ENCODE measurements at regions not wholly inside any gene's neighbourhood (a gene's known extent, or its start where the extent isn't known, plus 50 kb on each side); places are given as distances from the start of the nearest gene placed in this dataset.

GRCh38 chr2:117071556-117072102, 742.9 kb upstream of the DDX18 start:
- no peaks in the 10 kb centered on the region for H3K27me3 ChIP-seq (ENCODE audit: control insufficient read depth, insufficient read depth, low read length)
- no peak overlapping the region for H3K27ac ChIP-seq (ENCODE audit: insufficient read depth, low read length, poor library complexity, severe bottlenecking)
- H3K9me3 ChIP-seq (ENCODE audit: control insufficient read depth in 2 of 2, low read length in 2 of 2), result peaks cover 0 to 8% of the 10 kb centered on the region in 2 experiments
- no peaks in the 10 kb centered on the region for H3K27me3 Mint-ChIP-seq
- H3K27ac Mint-ChIP-seq, result no peak overlapping the region
- H3K4me3 Mint-ChIP-seq, result no peak overlapping the region
- no peaks in the 10 kb centered on the region for H3K36me3 Mint-ChIP-seq
- H3K36me3 ChIP-seq (ENCODE audit: control insufficient read depth, insufficient read depth, low read length), result no peaks in the 10 kb centered on the region
- ATAC-seq (ENCODE audit: low read depth in 2 of 2), result no peak
- H3K4me3 ChIP-seq (ENCODE audit: low read depth, low read length), result no peak overlapping the region
- no peaks in the 10 kb centered on the region for H3K4me1 ChIP-seq (ENCODE audit: control insufficient read depth, insufficient read depth, low read length, poor library complexity, severe bottlenecking)
- DNase-seq, result no peak
- H3K9me3 Mint-ChIP-seq, result peaks cover 0 to 9% (median 6%) of the 10 kb centered on the region in 7 donors
- H3K4me1 Mint-ChIP-seq, result no peaks in the 10 kb centered on the region

GRCh38 chr2:117074756-117075155, 739.7 kb upstream of the DDX18 start:
- H3K4me1 Mint-ChIP-seq, result peaks cover 0 to 5% (median 0%) of the 10 kb centered on the region in 4 donors
- H3K4me3 ChIP-seq (ENCODE audit: low read depth, low read length), result no peak overlapping the region
- H3K9me3 Mint-ChIP-seq, result peaks cover 0 to 15% (median 10%) of the 10 kb centered on the region in 7 donors
- no peak overlapping the region for H3K27ac ChIP-seq (ENCODE audit: insufficient read depth, low read length, poor library complexity, severe bottlenecking)
- H3K4me3 Mint-ChIP-seq, result no peak overlapping the region
- ATAC-seq (ENCODE audit: low read depth in 2 of 2), result no peak
- no peaks in the 10 kb centered on the region for H3K4me1 ChIP-seq (ENCODE audit: control insufficient read depth, insufficient read depth, low read length, poor library complexity, severe bottlenecking)
- no peaks in the 10 kb centered on the region for H3K36me3 Mint-ChIP-seq
- no peaks in the 10 kb centered on the region for H3K27me3 ChIP-seq (ENCODE audit: control insufficient read depth, insufficient read depth, low read length)
- H3K27me3 Mint-ChIP-seq, result no peaks in the 10 kb centered on the region
- no peaks in the 10 kb centered on the region for H3K9me3 ChIP-seq (ENCODE audit: control insufficient read depth in 2 of 2, low read length in 2 of 2)
- H3K27ac Mint-ChIP-seq, result no peak overlapping the region
- no peak for DNase-seq
- no peaks in the 10 kb centered on the region for H3K36me3 ChIP-seq (ENCODE audit: control insufficient read depth, insufficient read depth, low read length)

GRCh38 chr2:117085256-117085655, 729.2 kb upstream of the DDX18 start:
- Mint-ChIP-seq H3K4me3 (no peak overlapping the region), H3K27ac (no peak overlapping the region), H3K4me1 (no peaks in the 10 kb centered on the region), H3K36me3 (no peaks in the 10 kb centered on the region), H3K9me3 (peaks cover 1 to 8% (median 4%) of the 10 kb centered on the region in 7 donors), H3K27me3 (no peaks in the 10 kb centered on the region)
- Histone ChIP-seq H3K4me3 (ENCODE audit: low read depth, low read length) (no peak overlapping the region), H3K27me3 (ENCODE audit: control insufficient read depth, insufficient read depth, low read length) (no peaks in the 10 kb centered on the region), H3K9me3 (ENCODE audit: control insufficient read depth in 2 of 2, low read length in 2 of 2) (no peaks in the 10 kb centered on the region), H3K4me1 (ENCODE audit: control insufficient read depth, insufficient read depth, low read length, poor library complexity, severe bottlenecking) (no peaks in the 10 kb centered on the region), H3K27ac (ENCODE audit: insufficient read depth, low read length, poor library complexity, severe bottlenecking) (no peak overlapping the region), H3K36me3 (ENCODE audit: control insufficient read depth, insufficient read depth, low read length) (no peaks in the 10 kb centered on the region)
- DNase-seq (no peak), ATAC-seq (ENCODE audit: low read depth in 2 of 2) (no peak)

GRCh38 chr2:117085737-117086136, 728.8 kb upstream of the DDX18 start:
- H3K27ac ChIP-seq (ENCODE audit: insufficient read depth, low read length, poor library complexity, severe bottlenecking), result no peak overlapping the region
- H3K27me3 ChIP-seq (ENCODE audit: control insufficient read depth, insufficient read depth, low read length), result no peaks in the 10 kb centered on the region
- no peaks in the 10 kb centered on the region for H3K9me3 ChIP-seq (ENCODE audit: control insufficient read depth in 2 of 2, low read length in 2 of 2)
- peaks cover 1 to 8% (median 3%) of the 10 kb centered on the region in 7 donors for H3K9me3 Mint-ChIP-seq
- H3K27ac Mint-ChIP-seq, result no peak overlapping the region
- no peaks in the 10 kb centered on the region for H3K36me3 Mint-ChIP-seq
- no peak overlapping the region for H3K4me3 Mint-ChIP-seq
- no peak for ATAC-seq (ENCODE audit: low read depth in 2 of 2)
- H3K4me3 ChIP-seq (ENCODE audit: low read depth, low read length), result no peak overlapping the region
- no peaks in the 10 kb centered on the region for H3K36me3 ChIP-seq (ENCODE audit: control insufficient read depth, insufficient read depth, low read length)
- no peaks in the 10 kb centered on the region for H3K27me3 Mint-ChIP-seq
- no peaks in the 10 kb centered on the region for H3K4me1 Mint-ChIP-seq
- no peaks in the 10 kb centered on the region for H3K4me1 ChIP-seq (ENCODE audit: control insufficient read depth, insufficient read depth, low read length, poor library complexity, severe bottlenecking)
- no peak for DNase-seq

GRCh38 chr2:117086174-117086942, 728.1 kb upstream of the DDX18 start:
- H3K27ac ChIP-seq (ENCODE audit: insufficient read depth, low read length, poor library complexity, severe bottlenecking), result no peak overlapping the region
- Mint-ChIP-seq H3K27me3 (no peaks in the 10 kb centered on the region), H3K36me3 (no peaks in the 10 kb centered on the region), H3K9me3 (peaks cover 1 to 8% (median 3%) of the 10 kb centered on the region in 7 donors), H3K27ac (no peak overlapping the region), H3K4me3 (no peak overlapping the region), H3K4me1 (no peaks in the 10 kb centered on the region)
- H3K36me3 ChIP-seq (ENCODE audit: control insufficient read depth, insufficient read depth, low read length), result no peaks in the 10 kb centered on the region
- H3K4me3 ChIP-seq (ENCODE audit: low read depth, low read length), result no peak overlapping the region
- H3K9me3 ChIP-seq (ENCODE audit: control insufficient read depth in 2 of 2, low read length in 2 of 2), result no peaks in the 10 kb centered on the region
- H3K4me1 ChIP-seq (ENCODE audit: control insufficient read depth, insufficient read depth, low read length, poor library complexity, severe bottlenecking), result no peaks in the 10 kb centered on the region
- ATAC-seq (ENCODE audit: low read depth in 2 of 2) (no peak), DNase-seq (no peak)
- no peaks in the 10 kb centered on the region for H3K27me3 ChIP-seq (ENCODE audit: control insufficient read depth, insufficient read depth, low read length)

- Mint-ChIP-seq H3K4me1 (no peaks in the 10 kb centered on the region), H3K27me3 (no peaks in the 10 kb centered on the region), H3K4me3 (no peak overlapping the region), H3K36me3 (no peaks in the 10 kb centered on the region), H3K27ac (no peak overlapping the region), H3K9me3 (peaks cover 1 to 8% (median 3%) of the 10 kb centered on the region in 7 donors)
- Histone ChIP-seq H3K27me3 (ENCODE audit: control insufficient read depth, insufficient read depth, low read length) (no peaks in the 10 kb centered on the region), H3K4me3 (ENCODE audit: low read depth, low read length) (no peak overlapping the region), H3K9me3 (ENCODE audit: control insufficient read depth in 2 of 2, low read length in 2 of 2) (no peaks in the 10 kb centered on the region), H3K4me1 (ENCODE audit: control insufficient read depth, insufficient read depth, low read length, poor library complexity, severe bottlenecking) (no peaks in the 10 kb centered on the region), H3K36me3 (ENCODE audit: control insufficient read depth, insufficient read depth, low read length) (no peaks in the 10 kb centered on the region), H3K27ac (ENCODE audit: insufficient read depth, low read length, poor library complexity, severe bottlenecking) (no peak overlapping the region)
- ATAC-seq (ENCODE audit: low read depth in 2 of 2) (no peak), DNase-seq (no peak)
Observed at GRCh38 chr2:117086943-117087250, 727.6 kb upstream of the DDX18 start.

- Histone ChIP-seq H3K27me3 (ENCODE audit: control insufficient read depth, insufficient read depth, low read length) (no peaks in the 10 kb centered on the region), H3K4me3 (ENCODE audit: low read depth, low read length) (no peak overlapping the region), H3K36me3 (ENCODE audit: control insufficient read depth, insufficient read depth, low read length) (no peaks in the 10 kb centered on the region), H3K9me3 (ENCODE audit: control insufficient read depth in 2 of 2, low read length in 2 of 2) (no peaks in the 10 kb centered on the region), H3K4me1 (ENCODE audit: control insufficient read depth, insufficient read depth, low read length, poor library complexity, severe bottlenecking) (no peaks in the 10 kb centered on the region), H3K27ac (ENCODE audit: insufficient read depth, low read length, poor library complexity, severe bottlenecking) (no peak overlapping the region)
- no peaks in the 10 kb centered on the region for H3K27me3 Mint-ChIP-seq
- peaks cover 1 to 8% (median 3%) of the 10 kb centered on the region in 7 donors for H3K9me3 Mint-ChIP-seq
- H3K36me3 Mint-ChIP-seq, result no peaks in the 10 kb centered on the region
- no peak overlapping the region for H3K4me3 Mint-ChIP-seq
- H3K4me1 Mint-ChIP-seq, result no peaks in the 10 kb centered on the region
- no peak for DNase-seq
- H3K27ac Mint-ChIP-seq, result no peak overlapping the region
- no peak for ATAC-seq (ENCODE audit: low read depth in 2 of 2)
Observed at GRCh38 chr2:117087535-117088291, 726.8 kb upstream of the DDX18 start.
